ENCODE measurements at regions not wholly inside any gene's neighbourhood (a gene's known extent, or its start where the extent isn't known, plus 50 kb on each side); places are given as distances from the start of the nearest gene placed in this dataset.
"Not testable (repeated sequence)": the region's sequence is repeated elsewhere in the genome, so short reads cannot be mapped to it uniquely, and the experiment has no call there.

DNA sequence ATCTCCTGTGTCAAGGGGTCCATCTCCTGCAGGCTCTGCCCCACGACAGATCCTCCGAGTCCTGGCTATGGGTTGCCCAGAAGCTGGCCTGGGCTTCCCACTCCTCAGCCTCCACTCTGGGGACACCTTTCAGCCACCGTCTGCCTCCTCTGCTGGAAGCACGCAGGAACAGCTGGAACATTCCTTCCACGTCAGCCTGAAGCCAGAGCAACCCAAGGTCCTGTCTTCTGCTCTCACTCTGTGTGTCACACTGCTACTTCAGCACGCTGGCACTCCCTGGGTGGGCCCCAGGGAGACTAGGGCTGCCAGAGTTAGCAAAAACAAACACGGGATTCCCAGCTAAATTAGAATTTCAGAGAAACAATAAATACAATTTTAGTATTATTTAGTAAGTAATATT, 148.8 kb downstream of the HRH4 start:
- DNase-seq = no peak

GRCh38 chr18:24611075-24611474, 150.6 kb downstream of the HRH4 start:
- ATAC-seq = no peak
- intact Hi-C loops (cut with micrococcal nuclease) = no loop called here

More for the DNA sequence above, 148.8 kb downstream of the HRH4 start:
- no peak for ATAC-seq
- intact Hi-C loops (cut with micrococcal nuclease) = no loop called here

GRCh38 chr18:24613896-24614640, 153.6 kb downstream of the HRH4 start:
- no peak for DNase-seq
- intact Hi-C loops (cut with micrococcal nuclease) = no loop called here
- ATAC-seq = no peak

More at GRCh38 chr18:24611075-24611474, 150.6 kb downstream of the HRH4 start:
- DNase-seq = no peak

DNA sequence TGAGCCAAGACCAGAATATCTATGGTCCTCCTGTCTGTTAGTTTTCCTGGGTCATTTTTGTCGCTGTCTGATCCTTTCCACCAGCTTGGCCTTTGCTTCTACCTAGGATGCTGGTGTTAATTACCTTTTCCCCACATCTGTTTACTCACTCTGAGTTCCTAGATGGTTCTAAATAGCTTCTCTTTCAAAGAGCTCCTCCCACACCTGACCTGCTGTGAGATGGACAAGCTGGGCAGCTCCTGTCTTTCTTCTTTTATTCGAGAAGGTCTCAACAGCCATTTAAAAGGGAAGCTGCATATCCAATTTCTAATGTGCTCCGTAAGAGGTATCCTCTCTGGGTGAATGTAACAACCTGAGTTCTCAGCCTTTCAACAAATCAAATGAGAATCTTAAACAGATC, 156.2 kb downstream of the HRH4 start:
- no peak for ATAC-seq
- DNase-seq = no peak
- intact Hi-C loops (cut with micrococcal nuclease) = no loop called here

- DNase-seq; ATAC-seq; intact Hi-C loops (cut with micrococcal nuclease): not testable (repeated sequence)
Observed at GRCh38 chr18:24624421-24624820, 164.0 kb downstream of the HRH4 start.

GRCh38 chr18:24627644-24628315, 167.3 kb downstream of the HRH4 start:
- DNase-seq (no peak), ATAC-seq (peak; percentile 50)
- intact Hi-C loops (cut with micrococcal nuclease) = no loop called here

DNA sequence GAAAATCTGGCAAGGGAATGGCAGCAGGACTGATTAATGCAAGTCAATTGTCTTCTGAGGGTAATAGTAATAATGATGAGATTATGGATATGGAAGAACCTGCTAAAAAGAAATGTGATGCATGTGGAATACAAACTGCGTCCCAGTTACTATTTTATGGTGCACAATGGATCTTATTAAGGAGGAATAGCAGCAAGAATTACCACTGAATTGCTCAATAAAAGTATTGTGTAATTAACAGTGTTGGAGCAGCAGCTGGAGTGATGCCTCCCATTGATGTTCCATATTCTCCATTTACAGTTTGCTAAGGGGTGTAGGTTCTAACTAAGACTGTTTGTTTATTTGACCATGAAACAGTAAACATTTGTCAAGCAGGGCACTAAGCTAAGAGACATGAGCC, 167.9 kb downstream of the HRH4 start:
- peak; percentile 64 for ATAC-seq
- DNase-seq = no peak
- intact Hi-C loops (cut with micrococcal nuclease) = no loop called here

DNA sequence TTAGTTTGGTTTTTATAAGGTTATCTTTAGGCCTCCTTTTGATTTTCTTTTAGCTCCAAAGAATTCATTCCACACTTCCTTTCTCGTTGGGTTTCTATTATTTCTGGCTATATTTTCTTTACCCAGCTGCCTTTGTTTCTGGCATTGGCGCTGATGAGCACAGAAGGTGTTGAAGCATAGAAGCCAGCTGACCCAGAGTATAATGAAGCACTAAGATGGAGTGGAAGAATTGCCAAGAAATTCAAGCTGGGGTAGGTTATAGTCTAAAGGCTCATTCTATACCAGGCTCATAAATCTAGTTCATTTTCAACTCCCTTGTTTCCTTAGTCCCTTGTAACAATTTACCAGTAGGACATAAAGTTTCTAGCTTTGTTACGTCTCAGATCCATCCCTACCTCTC, 169.5 kb downstream of the HRH4 start:
- no peak for DNase-seq
- intact Hi-C loops (cut with micrococcal nuclease) = no loop called here

DNA sequence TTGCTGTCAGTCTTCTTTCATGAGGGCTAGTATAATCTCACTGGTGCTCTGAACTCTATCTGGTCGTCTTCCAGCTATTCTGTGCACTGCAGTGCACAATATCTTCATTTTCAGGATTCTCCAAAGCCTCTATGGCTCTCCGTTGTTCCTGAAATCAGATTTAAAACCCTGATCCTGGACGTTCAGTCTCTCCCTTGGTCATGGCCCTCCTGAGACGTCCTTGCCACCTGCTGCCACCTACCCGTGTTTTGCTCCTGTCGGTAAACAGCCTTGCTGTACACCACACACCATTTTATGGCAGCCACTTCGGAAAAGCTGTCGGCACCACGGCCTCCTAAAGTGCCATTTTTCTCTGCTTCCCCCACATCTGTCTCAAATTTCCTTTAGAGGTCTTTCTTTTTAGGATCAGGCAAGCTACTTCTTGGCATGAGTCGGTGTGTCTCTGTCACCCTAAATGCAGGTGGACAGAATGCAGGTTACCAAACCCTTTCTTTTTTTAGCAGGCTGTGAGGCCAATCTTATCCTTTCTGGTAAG, 170.0 kb downstream of the HRH4 start:
- DNase-seq = no peak
- intact Hi-C loops (cut with micrococcal nuclease) = no loop called here
- ATAC-seq = no peak

More for the DNA sequence above, 169.5 kb downstream of the HRH4 start:
- ATAC-seq = peak; percentile 49

- DNase-seq (peak; percentile 30), ATAC-seq (peak; percentile 62)
- intact Hi-C loops (cut with micrococcal nuclease) = no loop called here
Observed at GRCh38 chr18:24631243-24632025, 171.0 kb downstream of the HRH4 start.

GRCh38 chr18:24632158-24632988, 171.9 kb downstream of the HRH4 start:
- intact Hi-C loops (cut with micrococcal nuclease) = no loop called here
- DNase-seq = no peak
- ATAC-seq = no peak

DNA sequence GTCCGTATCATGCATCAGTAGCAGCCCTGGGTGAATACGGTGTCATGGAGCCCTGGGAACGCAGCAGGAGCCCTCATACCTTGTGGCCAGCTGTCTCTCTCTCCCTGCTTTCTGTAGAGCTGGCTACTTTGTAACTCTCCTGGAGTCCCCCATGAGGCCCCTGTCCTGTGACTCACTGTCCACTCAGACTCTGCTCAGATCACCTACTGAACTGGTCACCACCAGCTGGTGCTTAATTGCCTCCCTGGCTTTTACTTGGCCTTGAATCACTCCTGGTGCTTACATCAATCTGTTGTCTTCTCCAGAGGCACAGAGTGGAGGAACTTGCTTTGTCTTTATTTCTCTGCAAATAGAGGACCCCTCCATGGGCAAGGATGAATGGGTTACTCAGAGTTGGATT, 172.7 kb downstream of the HRH4 start:
- intact Hi-C loops (cut with micrococcal nuclease) = no loop called here
- ATAC-seq (no peak), DNase-seq (no peak)

GRCh38 chr18:24649571-24649970, 189.1 kb downstream of the HRH4 start:
- DNase-seq (no peak), ATAC-seq (no peak)
- intact Hi-C loops (cut with micrococcal nuclease) = no loop called here

DNA sequence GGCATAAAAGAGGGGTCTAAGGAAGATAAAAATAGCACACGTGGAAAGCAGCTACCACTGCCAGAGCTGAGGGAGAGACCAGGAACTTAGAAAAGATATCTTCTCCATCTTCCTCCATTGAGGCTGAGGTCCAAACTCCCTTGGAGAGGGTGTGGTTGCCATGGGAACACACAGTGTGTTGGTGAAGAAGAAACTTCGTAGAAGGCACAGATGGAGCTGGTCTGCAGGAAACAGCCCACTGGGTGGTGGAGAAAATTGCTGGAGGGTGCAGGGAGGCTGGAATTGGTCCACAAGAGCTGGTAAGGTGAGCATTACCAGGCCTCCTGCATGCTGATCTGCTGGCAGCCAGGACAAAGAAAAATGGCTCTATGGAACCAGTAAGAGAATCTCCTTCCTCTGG, 191.0 kb downstream of the HRH4 start:
- no peak for ATAC-seq
- intact Hi-C loops (cut with micrococcal nuclease) = no loop called here
- no peak for DNase-seq

DNA sequence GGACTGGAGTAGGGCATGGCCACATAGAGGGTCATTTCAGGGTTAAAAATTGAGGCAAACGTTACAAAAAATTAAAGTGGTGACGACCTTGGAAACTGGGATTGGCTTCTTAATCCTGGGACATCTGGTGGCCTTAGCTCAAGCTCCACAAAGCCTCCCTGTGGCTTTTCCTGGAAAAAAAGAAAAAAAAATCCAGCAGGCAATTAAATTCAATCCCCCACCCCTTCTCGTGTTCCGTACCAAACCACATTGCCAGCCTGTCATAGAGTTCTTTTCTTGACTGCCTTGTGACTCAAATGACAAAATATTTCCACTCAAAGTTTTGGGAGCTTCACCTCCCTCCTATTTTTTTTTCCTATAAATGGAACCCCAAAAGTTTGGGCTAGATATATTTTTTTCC, 195.6 kb downstream of the HRH4 start:
- no peak for DNase-seq
- intact Hi-C loops (cut with micrococcal nuclease) = no loop called here
- no peak for ATAC-seq

DNA sequence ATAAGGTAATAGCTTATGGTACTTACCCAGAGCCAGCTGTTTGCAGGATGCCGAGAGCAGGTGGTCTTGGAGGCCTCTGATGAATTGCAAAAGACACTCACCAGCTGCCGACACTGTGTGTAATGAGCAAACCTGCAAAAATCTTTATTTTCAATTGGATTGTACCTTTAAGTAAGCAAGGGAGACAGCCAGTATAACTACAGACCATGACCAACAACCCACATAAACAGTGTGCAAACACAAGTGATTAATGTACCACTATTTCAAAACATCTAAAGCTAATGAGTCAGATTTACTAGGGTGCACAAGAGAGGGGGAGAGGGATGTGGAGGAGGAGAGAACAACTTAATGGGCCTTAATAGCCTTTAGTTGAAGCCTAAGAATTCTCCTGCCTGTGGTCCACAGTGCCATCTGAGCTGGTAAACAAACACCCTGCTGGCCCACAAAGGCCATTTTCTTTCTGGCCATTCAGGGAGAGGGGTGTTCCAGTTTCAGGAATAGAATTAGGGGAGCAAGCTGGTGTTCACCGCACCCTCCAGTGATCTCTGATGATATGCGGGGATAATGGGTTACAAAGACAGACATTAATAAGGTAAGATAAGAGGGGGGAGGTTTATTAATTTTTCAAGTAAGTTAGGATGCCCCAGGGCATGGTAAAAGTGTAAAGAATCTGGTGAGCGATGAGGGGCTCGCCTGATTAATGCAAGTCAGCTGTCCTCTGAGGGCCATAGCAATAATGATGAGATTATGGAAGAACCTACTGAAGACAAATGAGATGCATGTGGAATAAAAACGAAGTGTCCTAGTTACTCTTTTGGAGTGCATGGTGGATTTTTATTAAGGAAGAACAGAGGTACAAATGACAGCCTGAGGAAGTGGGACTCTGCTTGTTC, 196.4 kb downstream of the HRH4 start:
- ATAC-seq (no peak), DNase-seq (no peak)
- intact Hi-C loops (cut with micrococcal nuclease) = no loop called here

- peak; percentile 46 for ATAC-seq
- peak; percentile 39 for DNase-seq
- intact Hi-C loops (cut with micrococcal nuclease) = no loop called here
Observed at GRCh38 chr18:24657444-24657842, 197.0 kb downstream of the HRH4 start.

DNA sequence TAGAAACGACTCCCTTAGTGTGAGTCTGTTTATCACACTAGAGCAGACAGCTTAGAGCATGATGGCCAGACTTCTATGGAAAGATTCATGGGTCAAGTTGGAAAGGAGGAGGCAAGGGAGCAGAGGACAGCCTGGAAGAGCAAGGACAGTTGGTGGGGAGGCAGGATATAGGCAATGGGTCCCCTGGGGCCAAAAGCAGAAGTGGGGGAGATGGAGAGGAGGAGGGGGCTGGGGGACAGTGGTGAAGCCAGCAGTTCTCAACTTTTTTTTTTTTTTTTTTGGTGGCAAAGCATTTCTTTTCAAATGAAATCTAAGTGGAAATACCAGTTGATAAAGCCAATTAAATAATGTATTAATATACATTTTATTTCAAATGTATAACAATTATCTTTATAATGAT, 197.9 kb downstream of the HRH4 start:
- DNase-seq = no peak
- ATAC-seq = no peak
- intact Hi-C loops (cut with micrococcal nuclease) = no loop called here

Data from left ventricle myocardium superior (tissue), 1 donor.